ENCODE measurements at regions not wholly inside any gene's neighbourhood (a gene's known extent, or its start where the extent isn't known, plus 50 kb on each side); places are given as distances from the start of the nearest gene placed in this dataset.

GRCh38 chr3:99541181-99541580 lies 97.2 kb upstream of the COL8A1 start:
- no peaks in the 10 kb centered on the region for H3K36me3 ChIP-seq (ENCODE audit: insufficient read depth, low read length)
- H3K4me3 ChIP-seq (ENCODE audit: low read length): no peak overlapping the region
- no peak overlapping the region for H3K27ac ChIP-seq (ENCODE audit: low read depth, low read length)
- WGBS: no CpG with 5 or more reads among the region's 1 CpG
- H3K4me1 ChIP-seq (ENCODE audit: insufficient read depth, low read length): no peaks in the 10 kb centered on the region
- H3K9me3 ChIP-seq (ENCODE audit: insufficient read depth, low read depth, low read length): no peaks in the 10 kb centered on the region
- no peak overlapping the region for H3K9ac ChIP-seq (ENCODE audit: low read depth, low read length)
- H3K27me3 ChIP-seq (ENCODE audit: insufficient read depth, low read length): no peaks in the 10 kb centered on the region

GRCh38 chr3:99537416-99537815 lies 101.0 kb upstream of the COL8A1 start:
- H3K27ac ChIP-seq (ENCODE audit: low read depth, low read length): no peak overlapping the region
- no peaks in the 10 kb centered on the region for H3K9me3 ChIP-seq (ENCODE audit: insufficient read depth, low read depth, low read length)
- H3K4me1 ChIP-seq (ENCODE audit: insufficient read depth, low read length): no peaks in the 10 kb centered on the region; the same call in 1 of the 2 replicates
- WGBS: 91% methylated on average over 4 of the region's 4 CpGs
- no peak overlapping the region for H3K9ac ChIP-seq (ENCODE audit: low read depth, low read length)
- no peak overlapping the region for H3K4me3 ChIP-seq (ENCODE audit: low read length)
- H3K27me3 ChIP-seq (ENCODE audit: insufficient read depth, low read length): no peaks in the 10 kb centered on the region
- H3K36me3 ChIP-seq (ENCODE audit: insufficient read depth, low read length): no peaks in the 10 kb centered on the region

DNA sequence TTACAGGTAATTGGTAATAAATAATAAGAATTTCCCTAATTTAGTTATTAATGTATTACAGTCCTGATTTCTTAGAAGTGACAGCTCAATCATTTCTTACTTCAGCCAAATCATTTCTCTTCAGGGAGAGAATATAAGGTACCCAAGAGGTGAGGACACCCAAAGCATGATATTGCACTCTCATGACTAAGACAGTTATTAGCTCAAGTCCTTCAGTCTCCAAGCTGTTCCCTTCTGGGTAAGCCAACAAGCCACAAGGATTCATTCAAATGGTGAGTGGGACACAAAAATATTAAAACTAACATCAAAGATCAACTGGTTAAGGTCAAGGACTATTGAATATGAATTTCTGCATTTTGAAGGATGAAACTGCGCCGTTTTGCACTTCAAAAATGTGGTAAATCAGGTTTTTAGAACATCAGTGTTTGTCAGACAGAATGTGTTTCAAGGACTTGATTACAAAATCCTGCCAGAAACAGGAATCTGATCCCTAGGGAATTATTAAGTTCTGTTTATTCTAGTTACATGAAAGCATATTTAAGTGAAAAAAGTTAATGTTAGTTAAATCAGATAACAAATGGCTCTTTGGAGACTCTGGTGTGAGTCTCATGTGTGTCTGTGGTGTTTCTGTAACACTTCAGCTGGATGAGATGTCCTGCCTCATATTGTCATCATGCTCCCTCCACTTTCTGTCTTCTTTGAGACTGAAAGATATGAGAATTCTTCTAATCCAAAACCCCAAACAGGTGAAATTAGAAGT lies 101.7 kb upstream of the COL8A1 start:
- WGBS: 93% methylated on average over 2 of the region's 2 CpGs
- Histone ChIP-seq H3K27me3 (ENCODE audit: insufficient read depth, low read length) (no peaks in the 10 kb centered on the region), H3K9me3 (ENCODE audit: insufficient read depth, low read depth, low read length) (no peaks in the 10 kb centered on the region), H3K4me1 (ENCODE audit: insufficient read depth, low read length) (no peaks in the 10 kb centered on the region; the same call in 1 of the 2 replicates), H3K27ac (ENCODE audit: low read depth, low read length) (no peak overlapping the region), H3K36me3 (ENCODE audit: insufficient read depth, low read length) (no peaks in the 10 kb centered on the region), H3K9ac (ENCODE audit: low read depth, low read length) (no peak overlapping the region), H3K4me3 (ENCODE audit: low read length) (no peak overlapping the region)

- WGBS: 100% methylated on average over 2 of the region's 2 CpGs
- H3K36me3 ChIP-seq (ENCODE audit: insufficient read depth, low read length): no peaks in the 10 kb centered on the region
- H3K4me1 ChIP-seq (ENCODE audit: insufficient read depth, low read length): peaks cover 5% of the 10 kb centered on the region
- H3K27ac ChIP-seq (ENCODE audit: low read depth, low read length): no peak overlapping the region
- H3K27me3 ChIP-seq (ENCODE audit: insufficient read depth, low read length): no peaks in the 10 kb centered on the region
- H3K9ac ChIP-seq (ENCODE audit: low read depth, low read length): no peak overlapping the region
- H3K9me3 ChIP-seq (ENCODE audit: insufficient read depth, low read depth, low read length): no peaks in the 10 kb centered on the region
- no peak overlapping the region for H3K4me3 ChIP-seq (ENCODE audit: low read length)
Observed at GRCh38 chr3:99534951-99535704, 103.3 kb upstream of the COL8A1 start.

GRCh38 chr3:99532246-99532645 lies 106.1 kb upstream of the COL8A1 start:
- no peaks in the 10 kb centered on the region for H3K9me3 ChIP-seq (ENCODE audit: insufficient read depth, low read depth, low read length)
- H3K4me3 ChIP-seq (ENCODE audit: low read length): no peak overlapping the region
- H3K27me3 ChIP-seq (ENCODE audit: insufficient read depth, low read length): no peaks in the 10 kb centered on the region
- WGBS: 21% methylated on average over 2 of the region's 2 CpGs
- H3K4me1 ChIP-seq (ENCODE audit: insufficient read depth, low read length): peaks cover 17% of the 10 kb centered on the region
- no peak overlapping the region for H3K27ac ChIP-seq (ENCODE audit: low read depth, low read length)
- H3K36me3 ChIP-seq (ENCODE audit: insufficient read depth, low read length): no peaks in the 10 kb centered on the region
- H3K9ac ChIP-seq (ENCODE audit: low read depth, low read length): no peak overlapping the region

DNA sequence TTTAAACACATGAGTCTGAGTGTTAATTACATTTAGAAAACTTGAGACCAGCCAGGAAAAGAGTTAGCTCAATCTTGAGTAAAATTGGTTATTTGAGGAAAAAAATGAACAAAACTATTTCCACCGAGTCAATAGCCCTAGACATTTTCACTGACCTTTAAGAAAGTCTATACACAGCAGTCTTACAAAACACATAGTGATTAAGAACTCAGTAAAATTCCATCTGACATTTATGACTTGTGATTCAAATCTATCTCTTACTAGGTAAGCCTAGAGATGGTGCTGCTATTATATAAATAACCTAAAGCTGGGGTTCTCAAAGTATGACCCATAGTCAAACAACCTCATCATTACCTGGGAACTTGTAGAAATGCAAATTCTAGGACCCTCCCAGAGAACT lies 109.1 kb upstream of the COL8A1 start:
- WGBS: 93% methylated on average over 1 of the region's 1 CpG
- H3K9ac ChIP-seq (ENCODE audit: low read depth, low read length): no peak overlapping the region
- H3K36me3 ChIP-seq (ENCODE audit: insufficient read depth, low read length): no peaks in the 10 kb centered on the region
- H3K27me3 ChIP-seq (ENCODE audit: insufficient read depth, low read length): no peaks in the 10 kb centered on the region
- no peak overlapping the region for H3K4me3 ChIP-seq (ENCODE audit: low read length)
- H3K27ac ChIP-seq (ENCODE audit: low read depth, low read length): no peak overlapping the region
- no peaks in the 10 kb centered on the region for H3K9me3 ChIP-seq (ENCODE audit: insufficient read depth, low read depth, low read length)
- peaks cover 22% of the 10 kb centered on the region for H3K4me1 ChIP-seq (ENCODE audit: insufficient read depth, low read length)

DNA sequence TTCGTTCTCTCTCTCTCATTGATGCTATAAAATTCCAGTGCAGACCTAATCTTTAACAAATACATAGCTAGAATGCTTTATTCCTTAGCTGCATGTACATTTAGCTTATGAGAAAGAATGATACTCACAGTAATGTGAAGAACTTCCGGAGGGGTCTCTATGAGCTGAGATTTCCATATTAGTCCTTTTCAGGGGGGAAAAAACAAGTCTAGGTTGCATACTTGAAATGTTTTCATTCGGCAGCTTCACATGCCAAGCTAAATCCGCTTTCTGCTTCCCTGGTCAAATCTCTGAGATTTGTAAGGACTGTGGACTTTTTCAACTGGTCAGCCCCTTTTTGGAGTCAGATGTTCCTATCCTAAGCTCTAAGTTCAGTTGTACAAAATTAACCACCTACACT lies 111.5 kb upstream of the COL8A1 start:
- Histone ChIP-seq H3K4me3 (ENCODE audit: low read length) (no peak overlapping the region), H3K4me1 (ENCODE audit: insufficient read depth, low read length) (peaks cover 22% of the 10 kb centered on the region), H3K9me3 (ENCODE audit: insufficient read depth, low read depth, low read length) (no peaks in the 10 kb centered on the region), H3K27ac (ENCODE audit: low read depth, low read length) (no peak overlapping the region), H3K36me3 (ENCODE audit: insufficient read depth, low read length) (no peaks in the 10 kb centered on the region), H3K27me3 (ENCODE audit: insufficient read depth, low read length) (no peaks in the 10 kb centered on the region), H3K9ac (ENCODE audit: low read depth, low read length) (no peak overlapping the region)
- 89% methylated on average over 4 of the region's 4 CpGs for WGBS

DNA sequence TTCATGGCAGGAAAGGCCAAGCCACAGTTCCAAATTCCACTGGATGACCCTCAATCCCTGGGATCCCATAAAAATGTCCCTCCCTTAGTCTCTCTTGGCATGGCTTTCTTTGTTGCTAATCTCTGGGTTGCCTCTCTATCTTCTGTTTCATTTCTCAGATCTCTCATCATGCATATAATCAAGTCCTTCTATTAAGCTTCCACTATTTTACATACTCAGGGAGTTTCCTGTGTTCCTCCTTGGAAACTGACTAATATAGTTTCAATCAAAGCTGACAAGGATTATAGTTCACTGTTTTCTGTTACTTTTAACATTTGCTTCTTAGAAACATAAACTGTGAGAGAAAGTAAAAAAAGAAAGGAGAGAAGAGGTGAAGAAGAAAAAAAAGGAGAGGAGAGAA lies 113.8 kb upstream of the COL8A1 start:
- H3K27ac ChIP-seq (ENCODE audit: low read depth, low read length): no peak overlapping the region
- no peak overlapping the region for H3K9ac ChIP-seq (ENCODE audit: low read depth, low read length)
- H3K27me3 ChIP-seq (ENCODE audit: insufficient read depth, low read length): no peaks in the 10 kb centered on the region
- no peaks in the 10 kb centered on the region for H3K9me3 ChIP-seq (ENCODE audit: insufficient read depth, low read depth, low read length)
- H3K4me3 ChIP-seq (ENCODE audit: low read length): no peak overlapping the region
- H3K36me3 ChIP-seq (ENCODE audit: insufficient read depth, low read length): no peaks in the 10 kb centered on the region
- peaks cover 11% of the 10 kb centered on the region for H3K4me1 ChIP-seq (ENCODE audit: insufficient read depth, low read length)

DNA sequence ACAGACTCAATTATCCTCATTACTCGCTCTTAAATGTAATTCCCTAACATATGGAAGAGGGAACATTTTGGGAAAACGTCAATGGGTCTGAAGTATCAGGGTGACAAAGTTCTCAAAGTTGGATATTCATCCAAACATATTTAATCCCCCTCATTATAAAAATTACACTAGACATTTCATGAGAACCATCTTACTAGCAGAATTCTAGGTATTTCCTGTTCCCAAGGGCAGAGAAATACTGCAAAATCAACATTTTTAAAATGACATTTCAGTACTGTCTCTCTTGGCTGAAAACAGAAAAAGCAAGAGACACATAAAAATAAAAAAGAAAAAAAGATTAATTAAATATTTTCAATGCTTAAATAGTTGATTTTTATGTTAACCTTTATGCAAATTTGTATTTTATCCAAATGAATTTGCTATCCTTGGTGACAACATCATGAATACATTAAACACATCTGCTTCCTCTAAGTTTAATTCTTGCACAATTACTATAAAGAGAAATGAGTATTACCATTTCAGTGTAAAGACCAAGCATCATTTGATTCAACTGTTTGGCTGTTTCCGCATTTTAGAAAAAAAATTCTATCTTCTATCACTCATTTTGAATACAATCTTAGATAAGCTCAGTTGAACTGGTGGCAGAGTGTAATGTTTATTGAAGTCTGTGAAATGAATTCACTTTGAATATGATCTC lies 114.8 kb upstream of the COL8A1 start:
- H3K27ac ChIP-seq (ENCODE audit: low read depth, low read length): no peak overlapping the region
- WGBS: 97% methylated on average over 3 of the region's 3 CpGs
- peaks cover 10% of the 10 kb centered on the region; the same call in 1 of the 2 replicates for H3K4me1 ChIP-seq (ENCODE audit: insufficient read depth, low read length)
- H3K9ac ChIP-seq (ENCODE audit: low read depth, low read length): no peak overlapping the region
- no peaks in the 10 kb centered on the region for H3K9me3 ChIP-seq (ENCODE audit: insufficient read depth, low read depth, low read length)
- H3K36me3 ChIP-seq (ENCODE audit: insufficient read depth, low read length): no peaks in the 10 kb centered on the region
- H3K4me3 ChIP-seq (ENCODE audit: low read length): no peak overlapping the region
- H3K27me3 ChIP-seq (ENCODE audit: insufficient read depth, low read length): no peaks in the 10 kb centered on the region

- H3K27me3 ChIP-seq (ENCODE audit: insufficient read depth, low read length): no peaks in the 10 kb centered on the region
- H3K9me3 ChIP-seq (ENCODE audit: insufficient read depth, low read depth, low read length): no peaks in the 10 kb centered on the region
- H3K4me3 ChIP-seq (ENCODE audit: low read length): no peak overlapping the region
- H3K36me3 ChIP-seq (ENCODE audit: insufficient read depth, low read length): no peaks in the 10 kb centered on the region
- peaks cover 4% of the 10 kb centered on the region; the same call in 1 of the 2 replicates for H3K4me1 ChIP-seq (ENCODE audit: insufficient read depth, low read length)
- no peak overlapping the region for H3K27ac ChIP-seq (ENCODE audit: low read depth, low read length)
- 90% methylated on average over 2 of the region's 2 CpGs for WGBS
- H3K9ac ChIP-seq (ENCODE audit: low read depth, low read length): no peak overlapping the region
Observed at GRCh38 chr3:99522147-99522546, 116.2 kb upstream of the COL8A1 start.

GRCh38 chr3:99521551-99521950 lies 116.8 kb upstream of the COL8A1 start:
- H3K4me3 ChIP-seq (ENCODE audit: low read length): no peak overlapping the region

More at GRCh38 chr3:99521551-99521950, 116.8 kb upstream of the COL8A1 start:
- no peaks in the 10 kb centered on the region for H3K27me3 ChIP-seq (ENCODE audit: insufficient read depth, low read length)
- H3K27ac ChIP-seq (ENCODE audit: low read depth, low read length): no peak overlapping the region
- H3K4me1 ChIP-seq (ENCODE audit: insufficient read depth, low read length): no peaks in the 10 kb centered on the region
- no peaks in the 10 kb centered on the region for H3K9me3 ChIP-seq (ENCODE audit: insufficient read depth, low read depth, low read length)
- whole genome bisulfite sequencing: 98% methylated on average over 2 of the region's 2 CpGs
- H3K9ac ChIP-seq (ENCODE audit: low read depth, low read length): no peak overlapping the region
- no peaks in the 10 kb centered on the region for H3K36me3 ChIP-seq (ENCODE audit: insufficient read depth, low read length)

Data from HUES64 (cell line).